HG02884 (cell line): ENCODE measurements at regions not wholly inside any gene's neighbourhood (a gene's known extent, or its start where the extent isn't known, plus 50 kb on each side); places are given as distances from the start of the nearest gene placed in this dataset.
"Not testable (repeated sequence)": the region's sequence is repeated elsewhere in the genome, so short reads cannot be mapped to it uniquely, and the experiment has no call there.

ENCODE experiments used
- ATAC-seq: cut with Tn5 transposase; IDR thresholded peaks from one replicate; pipeline ENCODE4 v1.9.1; 2021; ENCODE audit warnings: mild to moderate bottlenecking, moderate library complexity; ENCODE audit not compliant: unreplicated experiment

DNA sequence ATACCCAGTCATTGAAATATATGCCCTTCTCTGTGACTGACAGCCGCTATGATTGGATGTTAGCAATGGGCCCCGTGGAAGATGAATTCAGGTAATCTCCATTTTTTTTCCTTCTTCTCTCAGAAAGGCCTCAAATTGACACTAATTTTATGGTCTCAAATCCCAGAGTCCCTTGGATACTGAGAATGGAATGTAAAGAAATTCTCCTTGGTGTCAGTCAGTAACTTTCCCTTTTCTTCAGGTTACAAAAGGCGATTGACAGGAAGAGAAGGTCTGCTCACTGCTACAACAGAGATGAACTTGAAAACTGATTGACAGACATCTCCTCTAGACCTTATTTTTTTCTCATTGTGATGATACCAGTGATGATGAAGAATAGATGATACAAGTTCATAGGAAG lies 748.3 kb downstream of the MAT2B start:
- ATAC-seq: no peak

DNA sequence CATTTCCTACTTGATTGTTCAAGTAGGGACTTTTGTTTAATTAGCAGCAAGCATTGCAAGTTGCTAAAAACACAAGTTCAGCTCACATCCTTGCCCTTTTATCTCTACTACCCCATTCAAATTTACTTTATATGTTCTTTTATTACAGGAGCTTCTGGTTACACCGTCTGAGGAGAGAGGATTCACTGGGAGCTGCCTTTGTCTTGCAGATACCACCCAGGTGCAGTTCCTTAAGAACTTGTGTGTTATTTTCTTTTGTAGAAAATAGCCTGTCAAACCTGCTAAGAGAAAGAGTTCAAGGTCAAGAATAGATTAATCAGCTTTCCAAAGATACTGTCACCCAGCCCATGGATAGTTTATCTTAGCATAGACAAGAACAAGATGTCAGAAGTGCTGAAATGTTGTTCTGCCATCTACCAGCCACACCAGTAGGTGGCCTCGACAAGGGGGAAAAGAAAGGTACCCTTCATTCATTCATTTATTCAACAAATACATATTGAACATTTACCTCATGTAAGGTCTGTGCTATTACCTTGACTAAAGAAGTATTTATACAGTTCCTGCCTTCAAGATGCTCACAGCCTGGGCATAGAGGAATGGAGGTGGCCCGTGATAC lies 750.3 kb downstream of the MAT2B start:
- ATAC-seq: no peak

DNA sequence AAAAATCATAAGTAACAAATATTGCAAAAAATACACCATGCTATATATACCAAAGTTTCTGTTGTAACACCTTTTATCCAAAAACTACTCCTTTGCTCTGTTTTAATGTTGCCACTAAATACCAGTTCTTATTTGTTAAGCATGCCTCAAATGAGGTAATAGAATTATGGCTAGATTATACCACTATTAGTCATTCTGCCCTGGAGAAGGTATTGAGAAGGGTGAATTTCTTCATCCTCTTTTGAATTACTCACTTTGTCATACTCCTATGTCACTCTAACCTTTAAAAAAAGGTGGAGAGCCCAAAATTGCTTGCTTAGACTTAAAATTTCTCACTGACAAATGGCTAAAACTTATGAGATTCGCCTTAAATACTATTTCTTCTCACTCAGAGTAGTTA lies 750.9 kb downstream of the MAT2B start:
- no peak for ATAC-seq

DNA sequence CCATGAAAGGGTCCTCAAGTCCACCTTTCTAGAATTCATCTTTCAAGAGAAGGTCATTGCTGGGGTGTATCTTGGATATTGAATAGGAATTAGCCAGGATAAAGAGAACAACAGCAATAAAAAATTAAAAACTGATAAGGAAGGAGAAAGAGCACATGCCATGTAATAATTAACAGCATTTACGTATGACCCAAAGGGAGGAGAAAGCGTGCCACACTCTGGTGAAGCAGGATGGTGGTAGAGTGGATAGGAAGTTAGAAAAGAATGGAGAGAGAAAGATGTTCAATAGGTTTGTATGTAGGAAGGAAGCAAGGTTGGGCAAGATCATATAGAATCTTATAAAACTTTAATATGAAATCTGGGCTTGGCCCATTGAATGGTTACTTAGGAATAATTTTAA lies 751.5 kb downstream of the MAT2B start:
- no peak for ATAC-seq

DNA sequence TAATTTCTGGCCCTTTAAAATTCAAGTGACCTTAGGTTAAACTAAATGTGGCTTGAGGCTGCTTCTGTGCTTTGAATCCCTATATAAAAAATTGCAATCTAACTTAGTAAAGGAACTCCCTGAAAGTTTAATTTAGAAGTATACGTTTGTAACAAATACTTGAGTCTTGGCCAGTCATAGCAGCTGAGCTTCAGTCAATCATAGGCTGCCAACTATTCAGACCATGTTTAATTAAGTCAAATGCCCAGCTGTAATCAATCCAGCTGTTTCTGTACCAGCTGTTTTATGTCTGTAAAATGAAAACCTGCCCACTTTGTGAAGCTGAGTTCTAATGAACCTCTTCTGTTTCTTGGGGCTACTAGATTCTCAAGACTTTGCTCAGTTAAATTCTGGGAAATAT lies 760.1 kb downstream of the MAT2B start:
- ATAC-seq: no peak

DNA sequence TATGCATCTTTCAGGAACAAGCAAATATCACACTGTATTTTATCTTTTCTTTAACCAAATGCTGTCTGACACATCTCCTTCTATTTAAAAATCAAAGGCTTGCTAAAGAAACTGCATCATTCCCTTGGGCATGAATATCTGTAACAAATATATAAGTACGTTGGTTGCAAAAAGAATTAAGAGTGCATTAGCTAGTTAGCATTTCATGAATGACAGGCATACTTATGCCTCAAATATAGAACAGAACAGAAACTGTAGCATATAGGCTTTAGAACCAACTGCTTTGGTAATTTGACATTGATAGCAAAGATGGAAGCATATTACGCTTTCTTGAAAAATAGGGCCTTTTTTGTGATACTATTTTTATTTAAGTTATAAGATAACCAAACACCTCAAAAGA lies 761.2 kb downstream of the MAT2B start:
- no peak for ATAC-seq

DNA sequence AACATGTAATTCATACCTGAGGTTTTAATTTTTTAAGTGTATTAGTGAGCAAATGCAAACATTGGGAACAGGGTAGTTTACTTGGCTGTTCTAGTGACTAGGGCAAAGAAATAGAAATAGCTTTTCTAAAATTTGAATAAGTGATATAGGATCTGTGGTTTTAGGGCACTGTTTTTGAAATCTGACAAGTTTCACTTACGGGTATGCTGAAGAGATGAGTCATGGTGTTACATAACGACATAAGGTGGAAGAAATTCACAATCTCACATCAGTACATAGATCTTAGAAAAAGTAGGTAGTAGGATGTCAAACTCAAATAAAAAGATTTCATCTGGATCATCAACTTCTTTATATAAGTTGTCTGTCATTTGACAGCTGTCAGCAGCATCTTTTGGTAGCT lies 772.3 kb downstream of the MAT2B start:
- no peak for ATAC-seq

DNA sequence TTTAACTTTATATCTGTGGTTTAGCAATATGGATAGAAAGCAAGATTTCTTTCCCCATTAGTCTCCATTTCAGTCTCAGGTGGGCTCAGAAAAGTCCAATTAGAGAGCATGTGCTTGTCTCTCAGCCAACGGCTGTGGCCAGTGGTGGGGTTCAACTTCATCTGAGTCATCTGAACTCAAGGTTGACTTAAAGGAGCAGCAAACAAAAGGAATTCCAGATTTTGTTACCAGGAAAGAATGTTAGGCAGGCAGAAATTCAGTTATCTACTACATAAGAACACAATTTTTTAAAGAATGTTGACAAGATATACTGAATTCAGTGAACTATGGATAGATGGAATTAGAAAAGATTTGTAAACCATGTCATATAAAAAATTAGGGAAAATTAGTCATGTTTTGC lies 784.1 kb downstream of the MAT2B start:
- no peak for ATAC-seq

DNA sequence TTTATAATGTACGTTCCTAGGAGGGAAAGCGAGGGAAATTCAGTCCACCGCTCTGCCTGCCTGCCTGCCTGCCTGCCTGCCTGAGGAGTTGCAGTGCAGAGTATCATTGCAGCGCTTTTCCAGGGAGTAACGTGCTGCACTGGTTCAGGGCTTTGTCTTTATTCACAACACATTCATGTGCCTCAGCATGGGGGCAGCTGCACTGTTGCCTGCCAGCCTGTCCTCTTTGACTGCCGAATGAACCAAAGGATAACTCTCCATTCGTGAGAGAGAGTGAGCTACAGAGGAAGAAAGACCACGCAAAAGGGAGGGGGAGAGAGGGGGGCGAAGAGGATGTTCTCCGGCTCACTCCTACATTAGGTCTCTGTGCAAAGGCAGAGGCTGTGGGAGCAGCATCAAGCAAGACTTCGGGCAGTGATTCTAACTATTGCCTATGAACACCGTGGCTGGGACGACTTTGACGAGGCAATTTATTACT lies 791.2 kb downstream of the MAT2B start:
- no peak for ATAC-seq

DNA sequence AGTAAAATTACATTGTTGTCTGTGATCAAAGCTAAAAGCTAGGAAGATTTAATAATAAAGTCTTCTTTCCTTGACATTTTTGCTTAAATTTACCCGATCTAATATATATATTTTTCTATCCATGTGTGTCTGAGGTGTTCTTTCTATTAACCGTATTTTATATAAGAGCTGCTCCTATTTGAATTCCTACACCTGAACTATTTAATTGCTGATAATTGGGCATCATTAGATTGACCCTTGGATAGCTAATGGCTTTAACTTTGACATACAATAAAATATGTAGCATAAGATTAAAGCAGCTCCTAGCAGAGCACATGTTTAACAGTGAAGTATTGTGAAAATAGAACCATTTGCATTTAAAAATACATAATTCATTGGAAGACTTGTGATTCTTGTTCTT lies 792.7 kb downstream of the MAT2B start:
- ATAC-seq: no peak

DNA sequence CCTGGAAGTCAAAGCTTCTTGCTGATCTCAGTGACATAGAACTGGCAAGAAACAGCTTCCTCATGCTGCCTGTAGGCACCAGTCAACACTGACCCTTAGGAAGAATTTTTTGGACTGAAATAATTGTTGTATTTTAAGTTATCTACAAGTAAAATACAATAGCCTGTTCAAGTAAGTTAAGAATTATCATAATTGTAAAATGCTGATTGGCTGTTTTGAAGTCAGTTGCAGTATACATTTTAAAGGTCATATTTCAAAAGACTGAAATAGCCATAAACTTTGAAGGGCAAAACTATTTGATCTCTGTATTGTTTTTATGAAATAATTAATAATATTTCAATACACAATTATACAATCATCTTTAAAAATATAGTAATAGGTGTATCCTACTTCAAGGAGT lies 794.9 kb downstream of the MAT2B start:
- no peak for ATAC-seq

DNA sequence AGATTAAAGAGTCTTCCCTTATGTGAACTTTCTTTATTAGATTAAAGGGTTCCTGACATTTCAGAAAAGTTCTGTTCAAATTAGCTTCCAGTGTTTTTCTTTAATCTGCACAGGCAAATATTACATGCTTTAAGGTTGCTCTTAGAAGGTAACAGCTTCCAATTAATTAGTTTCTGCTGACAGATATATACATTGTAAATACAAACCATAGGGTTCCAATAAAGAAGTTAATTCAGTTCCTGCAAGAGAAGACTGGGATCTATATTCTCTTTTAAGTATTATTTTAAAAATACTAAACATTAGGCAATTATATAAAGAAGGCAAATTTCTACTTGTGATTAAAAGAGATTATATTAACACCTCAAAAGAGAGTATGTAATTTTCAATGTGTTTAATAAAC lies 795.7 kb downstream of the MAT2B start:
- no peak for ATAC-seq

DNA sequence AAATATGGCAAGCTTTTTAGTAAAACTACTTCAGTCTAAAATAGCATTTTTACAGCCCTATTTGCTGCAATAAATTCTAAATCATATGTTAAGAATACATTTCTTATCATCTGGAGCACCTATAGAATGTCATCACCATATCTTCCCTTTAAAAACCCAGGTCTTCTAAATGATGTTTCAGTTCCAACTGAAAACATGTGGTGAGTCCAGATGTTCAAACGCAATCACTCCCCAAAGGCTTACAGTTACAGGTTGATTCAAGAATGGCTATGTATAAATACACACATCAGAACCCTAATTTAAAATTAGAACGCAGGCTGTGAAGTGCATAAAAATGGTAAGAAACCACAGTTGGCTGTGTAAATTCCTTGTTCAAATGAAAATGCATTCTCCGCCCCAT lies 796.3 kb downstream of the MAT2B start:
- no peak for ATAC-seq

DNA sequence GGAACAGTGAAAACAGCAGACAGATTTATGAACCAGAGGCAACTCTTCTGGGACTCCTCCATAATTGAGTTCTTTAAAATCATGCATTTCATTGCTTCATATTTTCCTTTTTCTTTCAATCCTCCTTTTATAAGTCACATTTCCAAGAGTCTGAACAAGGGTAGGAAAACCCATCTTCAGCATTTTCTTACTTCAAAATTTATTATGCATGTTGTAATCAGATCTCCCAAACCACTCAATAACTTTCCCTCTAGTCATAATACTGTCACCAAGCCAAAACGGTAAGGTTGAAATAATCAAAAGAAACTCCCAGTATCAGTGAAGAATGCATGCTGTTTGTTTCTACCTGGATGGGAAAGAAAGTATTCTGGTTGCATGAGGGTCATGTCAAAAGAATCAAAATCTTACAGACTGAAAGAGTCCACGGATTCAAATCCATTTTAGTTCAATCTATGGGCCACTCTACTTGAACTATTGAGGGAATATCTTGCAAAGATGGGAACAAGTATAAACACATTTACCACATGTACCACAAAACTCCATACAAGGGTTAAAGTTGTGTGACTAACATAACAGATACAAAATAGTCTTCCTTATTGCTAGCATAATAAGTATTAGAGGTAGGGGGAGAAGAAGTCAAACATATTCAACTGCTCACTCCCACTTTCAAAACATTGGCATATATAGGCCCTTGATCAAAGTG lies 797.3 kb downstream of the MAT2B start:
- ATAC-seq: no peak

DNA sequence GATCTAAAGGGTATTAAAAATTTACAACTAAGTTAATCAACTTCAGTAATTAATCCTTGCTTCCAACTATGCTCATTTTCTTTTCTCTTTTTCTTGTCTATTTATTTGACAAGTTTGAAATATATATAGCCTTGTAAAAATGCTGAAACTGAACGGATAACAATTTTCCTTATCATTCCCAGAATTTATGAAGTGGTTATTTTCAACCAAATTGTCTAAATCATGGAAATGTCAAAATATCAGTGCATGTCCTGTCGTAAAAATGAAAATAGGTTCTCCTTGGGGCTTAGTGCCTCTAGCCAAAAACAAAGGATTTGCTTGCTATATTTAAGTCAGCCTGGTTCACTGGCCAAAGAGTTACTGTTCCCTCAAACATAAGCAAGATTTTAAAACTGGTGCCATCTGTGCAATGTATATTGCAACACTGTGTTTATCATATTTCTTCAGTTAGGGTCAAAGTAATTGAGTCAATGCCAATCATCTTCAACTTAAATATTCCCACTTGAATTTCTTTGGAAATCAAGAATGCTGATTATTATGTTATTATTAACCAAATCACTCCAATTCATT lies 798.3 kb downstream of the MAT2B start:
- no peak for ATAC-seq

DNA sequence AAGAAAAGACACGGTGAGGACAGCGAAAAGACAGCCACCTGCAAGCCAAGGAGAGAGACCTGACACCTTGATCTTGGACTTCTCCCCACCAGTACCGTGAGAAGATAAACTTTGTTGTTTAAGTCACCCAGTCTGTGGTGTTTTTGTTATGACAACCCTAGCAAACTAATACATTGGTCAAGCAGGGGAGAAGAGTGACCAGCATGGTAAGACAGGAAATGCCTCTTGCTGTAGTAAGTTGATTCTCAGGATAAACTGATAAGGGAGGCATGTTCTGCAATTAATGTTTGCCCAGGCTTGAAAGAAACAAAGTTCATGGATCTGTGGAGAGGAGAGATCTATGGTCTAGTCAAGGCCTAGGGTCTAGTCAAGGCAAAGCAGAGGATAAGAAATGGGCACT lies 801.2 kb downstream of the MAT2B start:
- no peak for ATAC-seq

DNA sequence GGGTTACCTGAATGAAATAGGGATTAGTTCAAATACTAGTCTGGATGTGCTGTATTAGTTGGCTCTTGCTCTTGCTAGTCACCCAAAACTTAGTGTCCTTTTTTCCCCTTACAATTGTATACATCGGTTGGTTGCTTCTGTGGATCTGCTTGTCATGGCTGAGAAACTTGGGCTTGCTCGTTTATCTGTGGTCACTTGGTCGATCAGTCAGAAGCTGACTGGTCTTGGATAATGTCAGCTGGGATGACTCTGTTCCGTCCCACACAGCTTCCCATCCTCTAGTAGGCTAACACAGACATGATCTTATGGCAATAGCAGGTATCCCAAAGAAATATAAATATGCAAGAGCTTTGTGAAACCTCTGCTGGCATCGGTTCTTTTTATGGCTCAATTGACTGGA lies 807.4 kb downstream of the MAT2B start:
- ATAC-seq: no peak

DNA sequence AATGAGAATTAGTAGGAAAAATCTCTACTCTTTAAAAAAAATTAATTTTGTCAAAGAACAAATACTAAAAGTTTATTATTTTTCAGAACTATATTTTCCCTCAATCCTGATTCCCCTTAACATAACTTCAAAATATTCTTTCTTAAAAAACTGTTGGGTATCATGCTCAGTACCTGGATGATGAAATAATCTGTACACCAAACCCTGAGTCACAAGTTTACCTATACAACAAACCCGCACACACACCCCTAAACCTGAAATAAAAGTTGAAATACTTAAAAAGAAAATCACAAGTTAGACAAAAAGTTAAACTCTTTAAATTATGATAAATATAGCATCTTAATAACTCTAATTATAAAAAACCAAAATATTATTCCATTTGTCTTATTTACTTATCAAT lies 812.3 kb downstream of the MAT2B start:
- ATAC-seq: no peak

DNA sequence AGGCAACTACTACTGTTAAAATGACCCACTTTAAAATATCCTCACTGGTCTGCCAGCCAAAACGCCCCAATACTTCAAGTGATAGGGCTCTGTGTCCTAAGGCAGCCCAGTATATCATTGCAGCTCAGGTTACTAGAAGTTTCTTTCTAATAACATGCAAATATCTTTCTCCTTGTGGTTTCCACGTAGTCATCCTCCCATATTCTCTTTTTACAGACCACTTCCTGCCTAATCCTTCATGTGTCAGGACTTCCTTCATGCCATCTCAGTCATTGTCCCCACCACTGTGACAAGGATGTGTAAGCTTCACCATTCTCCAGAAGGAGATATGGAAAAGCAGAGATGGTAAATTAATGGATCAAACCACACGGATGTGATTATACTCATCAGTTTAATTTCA lies 813.7 kb downstream of the MAT2B start:
- ATAC-seq: no peak

DNA sequence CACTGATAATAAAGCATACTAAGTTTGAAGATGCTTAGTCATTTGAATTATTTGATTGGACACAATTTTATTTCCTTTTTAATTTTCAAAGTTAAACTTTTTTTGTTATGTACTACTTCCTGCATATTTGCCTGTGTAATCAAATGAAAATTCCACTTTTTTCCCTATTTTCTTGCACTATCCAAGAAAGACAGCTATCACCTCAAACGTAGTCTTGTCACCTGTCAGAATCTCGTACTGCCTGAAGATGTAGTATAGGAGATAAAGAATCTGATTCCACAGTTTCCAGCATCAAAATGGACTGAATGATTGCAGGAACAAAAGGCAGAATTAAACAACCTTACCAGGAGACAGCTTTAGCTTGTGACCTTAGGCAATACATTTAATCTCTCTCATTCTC lies 818.8 kb downstream of the MAT2B start:
- ATAC-seq: no peak

DNA sequence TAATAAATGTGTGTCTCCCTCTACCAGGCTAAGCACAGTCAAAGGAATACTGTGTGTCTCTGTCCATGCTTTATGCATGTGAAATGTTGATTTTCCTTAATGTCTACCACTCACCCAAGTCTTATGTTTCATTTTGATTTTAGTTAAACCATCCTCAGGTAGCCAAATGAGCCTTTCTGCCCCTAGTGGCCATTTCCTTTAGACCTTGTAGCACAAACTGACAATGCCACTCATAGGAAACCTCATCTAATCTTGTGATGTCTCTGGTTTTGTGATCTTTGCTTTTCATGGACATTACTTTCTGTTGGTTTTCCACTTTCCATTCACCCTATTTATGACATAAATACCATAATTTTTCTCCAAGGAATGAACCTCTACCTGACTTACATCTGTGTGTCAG lies 820.8 kb downstream of the MAT2B start:
- ATAC-seq: no peak

DNA sequence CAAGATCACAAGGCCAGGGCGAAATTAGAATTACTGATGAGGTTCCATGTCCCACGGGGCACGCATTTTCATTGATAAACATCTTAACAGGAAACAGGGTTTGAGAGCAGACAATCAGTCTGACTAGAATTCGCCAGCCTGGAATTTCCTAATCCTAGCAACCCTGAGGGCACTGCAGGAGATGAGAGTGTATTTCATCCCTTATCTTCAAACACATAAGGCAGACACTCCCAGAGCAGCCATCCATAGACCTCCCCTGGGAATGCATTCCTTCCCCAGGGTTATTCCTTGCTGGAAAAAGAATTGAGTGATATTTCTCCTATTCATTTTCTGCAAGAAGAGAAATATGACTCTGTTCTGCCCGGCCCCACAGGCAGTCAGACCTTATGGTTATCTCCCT lies 821.7 kb downstream of the MAT2B start:
- not testable (repeated sequence) for ATAC-seq
